ENCODE measurements at regions not wholly inside any gene's neighbourhood (a gene's known extent, or its start where the extent isn't known, plus 50 kb on each side); places are given as distances from the start of the nearest gene placed in this dataset.

DNA sequence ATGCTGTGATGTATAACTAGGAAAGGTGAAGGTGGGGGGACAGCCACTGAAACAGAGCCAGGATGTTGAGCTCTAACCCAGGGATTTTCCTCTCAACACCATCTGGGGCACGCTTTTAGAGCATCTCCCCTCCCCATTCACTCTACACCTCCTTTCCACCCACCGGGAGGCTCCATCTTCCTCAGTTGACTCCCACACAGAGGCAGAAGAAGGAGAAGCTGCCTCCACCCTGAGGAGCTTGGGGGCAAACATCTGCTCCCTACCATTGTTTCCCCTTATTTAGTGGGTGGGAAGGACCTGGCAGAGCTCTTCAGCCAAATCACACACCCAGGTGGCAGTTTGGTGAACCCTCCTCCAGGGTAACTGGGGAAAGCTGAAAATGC is 50.0 kb upstream of the ADA2 start:
- TF ChIP-seq, protein P1, sequence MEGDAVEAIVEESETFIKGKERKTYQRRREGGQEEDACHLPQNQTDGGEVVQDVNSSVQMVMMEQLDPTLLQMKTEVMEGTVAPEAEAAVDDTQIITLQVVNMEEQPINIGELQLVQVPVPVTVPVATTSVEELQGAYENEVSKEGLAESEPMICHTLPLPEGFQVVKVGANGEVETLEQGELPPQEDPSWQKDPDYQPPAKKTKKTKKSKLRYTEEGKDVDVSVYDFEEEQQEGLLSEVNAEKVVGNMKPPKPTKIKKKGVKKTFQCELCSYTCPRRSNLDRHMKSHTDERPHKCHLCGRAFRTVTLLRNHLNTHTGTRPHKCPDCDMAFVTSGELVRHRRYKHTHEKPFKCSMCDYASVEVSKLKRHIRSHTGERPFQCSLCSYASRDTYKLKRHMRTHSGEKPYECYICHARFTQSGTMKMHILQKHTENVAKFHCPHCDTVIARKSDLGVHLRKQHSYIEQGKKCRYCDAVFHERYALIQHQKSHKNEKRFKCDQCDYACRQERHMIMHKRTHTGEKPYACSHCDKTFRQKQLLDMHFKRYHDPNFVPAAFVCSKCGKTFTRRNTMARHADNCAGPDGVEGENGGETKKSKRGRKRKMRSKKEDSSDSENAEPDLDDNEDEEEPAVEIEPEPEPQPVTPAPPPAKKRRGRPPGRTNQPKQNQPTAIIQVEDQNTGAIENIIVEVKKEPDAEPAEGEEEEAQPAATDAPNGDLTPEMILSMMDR (conservative IDR thresholded peaks at IDR 0.05; ENCODE audit: low read depth, low read length) = no peak
- no peak for TF ChIP-seq RCOR1 (IDR thresholded peaks at IDR 0.05; ENCODE audit: insufficient replicate concordance, low read length)
- TF ChIP-seq RFX5 (IDR thresholded peaks at IDR 0.05; ENCODE audit: low read depth, low read length) = no peak
- TF ChIP-seq POLR2A (IDR thresholded peaks at IDR 0.05; ENCODE audit: low read depth, low read length) = no peak
- TF ChIP-seq MXI1 (IDR thresholded peaks at IDR 0.05; ENCODE audit: borderline replicate concordance, low read depth, low read length) = no peak
- TF ChIP-seq MAZ (IDR thresholded peaks at IDR 0.05; ENCODE audit: borderline replicate concordance, low read depth, low read length) = no peak

All from IMR-90 (cell line).